ENCODE measurements at regions not wholly inside any gene's neighbourhood (a gene's known extent, or its start where the extent isn't known, plus 50 kb on each side); places are given as distances from the start of the nearest gene placed in this dataset.

GRCh38 chr15:69854521-69855181 lies 243.1 kb downstream of the TLE3 start:
- Histone ChIP-seq H3K27ac (no peak overlapping the region), H3K27me3 (no peaks in the 10 kb centered on the region), H3K4me1 (no peaks in the 10 kb centered on the region), H3K4me3 (no peak overlapping the region), H3K9me3 (no peaks in the 10 kb centered on the region), H3K36me3 (no peaks in the 10 kb centered on the region)
- in situ Hi-C loops (cut with MboI; ENCODE audit: low pct_ligation_motif_present in 1 of 4, low pct_unique_long_range_greater_than_20kb in 1 of 4, low sequenced_read_pairs in 3 of 4), result no loop called here
- WGBS, 2 donors (ENCODE audit: low coverage in 1 of 2), result 75 to 88% methylated on average over 3 to 11 of the region's 11 CpGs
- no peak for DNase-seq
- TF ChIP-seq EP300 (IDR thresholded peaks at IDR 0.05; ENCODE audit: low read depth) (no peak), CTCF (IDR thresholded peaks at IDR 0.05) (no peak), POLR2A (IDR thresholded peaks at IDR 0.05) (no peak), POLR2AphosphoS5 (IDR thresholded peaks at IDR 0.05) (no peak)
- intact Hi-C loops (cut with DNase I; ENCODE audit: low total_unique reads), result no loop called here

DNA sequence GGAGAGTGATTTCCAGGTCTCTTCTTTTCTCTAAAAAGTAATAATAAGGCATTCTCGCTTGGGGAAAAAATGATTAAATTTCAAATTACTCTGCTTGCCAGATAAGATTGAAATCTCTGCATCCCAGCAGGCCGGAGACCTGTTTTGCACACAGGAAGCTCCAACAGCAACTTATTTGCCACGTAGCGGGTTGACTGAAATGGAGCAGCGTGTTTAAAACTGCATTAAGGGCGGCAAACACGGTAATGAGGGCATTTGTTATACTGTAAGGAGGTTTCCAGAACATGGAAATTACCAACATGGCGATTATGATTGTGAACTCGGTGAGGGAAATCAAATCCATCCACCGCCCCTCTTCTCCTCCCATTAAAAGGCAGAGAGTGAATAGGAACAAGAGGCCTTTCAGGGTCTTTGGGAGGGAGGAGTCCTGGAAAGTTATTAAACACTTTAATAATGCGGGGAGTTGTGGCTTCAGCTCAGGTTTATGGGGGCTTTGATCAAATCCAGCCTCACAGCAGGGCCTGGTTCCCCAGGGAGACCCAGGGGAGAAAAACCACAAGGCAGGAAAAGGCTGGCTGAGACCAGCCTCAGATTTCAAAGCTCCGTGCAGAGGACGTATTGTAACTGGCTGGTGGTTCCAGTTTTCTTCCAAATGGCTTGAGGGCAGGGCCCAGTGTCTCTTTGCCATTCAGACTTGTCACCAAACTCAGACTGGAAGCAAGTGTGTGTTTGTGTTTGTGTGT lies 242.3 kb downstream of the TLE3 start:
- no peak for DNase-seq
- intact Hi-C loops (cut with DNase I; ENCODE audit: low total_unique reads), result no loop called here
- Histone ChIP-seq H3K9me3 (no peaks in the 10 kb centered on the region), H3K4me3 (no peak overlapping the region), H3K27ac (no peak overlapping the region), H3K27me3 (no peaks in the 10 kb centered on the region), H3K4me1 (no peaks in the 10 kb centered on the region), H3K36me3 (no peaks in the 10 kb centered on the region)
- 90 to 98% methylated on average over 11 to 13 of the region's 13 CpGs for WGBS, 2 donors (ENCODE audit: low coverage in 1 of 2)
- in situ Hi-C loops (cut with MboI; ENCODE audit: low pct_ligation_motif_present in 1 of 4, low pct_unique_long_range_greater_than_20kb in 1 of 4, low sequenced_read_pairs in 3 of 4), result no loop called here
- TF ChIP-seq POLR2A (IDR thresholded peaks at IDR 0.05), result no peak

DNA sequence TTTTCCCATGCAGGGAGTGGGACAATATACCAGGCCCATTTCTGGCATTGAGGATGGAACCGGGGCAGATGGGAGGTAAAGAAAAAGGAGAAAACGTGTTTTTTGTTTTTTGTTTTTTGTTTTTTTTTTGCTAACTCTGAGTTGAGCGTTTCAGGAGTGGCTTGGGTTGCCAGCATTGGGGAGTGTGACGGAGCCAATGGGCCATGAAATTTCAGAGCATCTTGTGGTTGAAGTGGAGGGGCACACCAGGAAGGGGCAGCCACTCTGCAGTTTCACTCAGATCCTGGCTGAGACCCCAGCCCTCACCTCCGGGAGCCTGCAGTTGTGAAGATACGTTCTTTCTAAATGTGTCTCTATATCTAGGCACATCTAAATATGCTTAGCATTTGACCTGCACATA lies 240.5 kb downstream of the TLE3 start:
- no peaks in the 10 kb centered on the region for H3K36me3 ChIP-seq
- in situ Hi-C loops (cut with MboI; ENCODE audit: low pct_ligation_motif_present in 1 of 4, low pct_unique_long_range_greater_than_20kb in 1 of 4, low sequenced_read_pairs in 3 of 4) (no loop called here), intact Hi-C loops (cut with DNase I; ENCODE audit: low total_unique reads) (no loop called here)
- WGBS, 2 donors (ENCODE audit: low coverage in 1 of 2), result 85 to 90% methylated on average over 5 to 6 of the region's 6 CpGs
- no peak for DNase-seq
- TF ChIP-seq CTCF (IDR thresholded peaks at IDR 0.05) (no peak), POLR2A (IDR thresholded peaks at IDR 0.05) (no peak), EP300 (IDR thresholded peaks at IDR 0.05; ENCODE audit: low read depth) (no peak), POLR2AphosphoS5 (IDR thresholded peaks at IDR 0.05) (no peak)
- no peaks in the 10 kb centered on the region for H3K4me1 ChIP-seq
- no peaks in the 10 kb centered on the region for H3K9me3 ChIP-seq
- no peak overlapping the region for H3K4me3 ChIP-seq
- H3K27ac ChIP-seq, result no peak overlapping the region
- H3K27me3 ChIP-seq, result no peaks in the 10 kb centered on the region

DNA sequence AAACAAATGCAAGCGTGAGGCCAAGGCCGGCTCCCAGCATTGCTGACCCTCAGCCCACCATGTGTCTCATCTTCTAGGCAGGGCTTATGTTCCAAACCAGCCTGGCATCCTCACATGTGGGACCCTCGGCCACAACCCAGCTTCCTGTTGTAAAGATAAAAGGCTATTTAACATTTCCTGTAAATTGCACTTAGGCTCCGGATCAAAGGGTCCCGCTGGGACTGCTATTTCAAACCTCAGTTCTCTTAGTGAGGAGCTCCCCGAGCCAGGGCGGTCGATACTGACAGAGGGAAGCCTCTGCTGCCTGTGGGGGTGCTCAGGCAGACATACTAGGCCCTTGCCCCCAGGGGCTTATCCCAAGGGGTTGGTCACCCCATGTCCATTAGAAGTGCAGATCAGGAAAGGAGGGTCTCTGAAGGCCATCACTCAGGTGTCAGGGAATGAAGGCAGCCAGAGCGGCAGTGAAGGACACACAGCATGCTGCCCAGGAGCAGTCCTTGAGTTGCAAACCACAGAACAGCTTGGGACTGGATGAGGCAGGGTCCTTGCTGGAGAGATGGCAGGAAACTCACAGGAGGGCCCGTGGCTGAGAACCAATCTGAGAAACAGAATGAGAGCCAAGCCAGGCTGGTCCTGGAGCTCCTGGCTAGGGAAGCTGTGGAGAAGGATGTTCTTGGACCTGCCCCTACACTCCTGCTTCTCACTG lies 239.9 kb downstream of the TLE3 start:
- 83 to 87% methylated on average over 3 to 10 of the region's 10 CpGs for WGBS, 2 donors (ENCODE audit: low coverage in 1 of 2)

More for the DNA sequence above, 239.9 kb downstream of the TLE3 start:
- Histone ChIP-seq H3K27ac (no peak overlapping the region), H3K4me1 (no peaks in the 10 kb centered on the region), H3K27me3 (no peaks in the 10 kb centered on the region), H3K4me3 (no peak overlapping the region), H3K9me3 (no peaks in the 10 kb centered on the region), H3K36me3 (no peaks in the 10 kb centered on the region)
- TF ChIP-seq POLR2AphosphoS5 (IDR thresholded peaks at IDR 0.05), result no peak
- no peak for TF ChIP-seq POLR2A (IDR thresholded peaks at IDR 0.05)
- no peak for TF ChIP-seq EP300 (IDR thresholded peaks at IDR 0.05; ENCODE audit: low read depth)
- no peak for TF ChIP-seq CTCF (IDR thresholded peaks at IDR 0.05)
- intact Hi-C loops (cut with DNase I; ENCODE audit: low total_unique reads), result no loop called here
- in situ Hi-C loops (cut with MboI; ENCODE audit: low pct_ligation_motif_present in 1 of 4, low pct_unique_long_range_greater_than_20kb in 1 of 4, low sequenced_read_pairs in 3 of 4), result no loop called here
- no peak for DNase-seq
